ENCODE measurements at regions not wholly inside any gene's neighbourhood (a gene's known extent, or its start where the extent isn't known, plus 50 kb on each side); places are given as distances from the start of the nearest gene placed in this dataset.

GRCh38 chr2:52115750-52116149 lies 1083.8 kb upstream of the NRXN1 start:
- no peak overlapping the region for H3K27ac Mint-ChIP-seq
- peaks cover 4% of the 10 kb centered on the region for H3K9me3 Mint-ChIP-seq (ENCODE audit: low read depth)
- no peaks in the 10 kb centered on the region for H3K36me3 Mint-ChIP-seq (ENCODE audit: insufficient read depth)
- TF ChIP-seq, protein P1, sequence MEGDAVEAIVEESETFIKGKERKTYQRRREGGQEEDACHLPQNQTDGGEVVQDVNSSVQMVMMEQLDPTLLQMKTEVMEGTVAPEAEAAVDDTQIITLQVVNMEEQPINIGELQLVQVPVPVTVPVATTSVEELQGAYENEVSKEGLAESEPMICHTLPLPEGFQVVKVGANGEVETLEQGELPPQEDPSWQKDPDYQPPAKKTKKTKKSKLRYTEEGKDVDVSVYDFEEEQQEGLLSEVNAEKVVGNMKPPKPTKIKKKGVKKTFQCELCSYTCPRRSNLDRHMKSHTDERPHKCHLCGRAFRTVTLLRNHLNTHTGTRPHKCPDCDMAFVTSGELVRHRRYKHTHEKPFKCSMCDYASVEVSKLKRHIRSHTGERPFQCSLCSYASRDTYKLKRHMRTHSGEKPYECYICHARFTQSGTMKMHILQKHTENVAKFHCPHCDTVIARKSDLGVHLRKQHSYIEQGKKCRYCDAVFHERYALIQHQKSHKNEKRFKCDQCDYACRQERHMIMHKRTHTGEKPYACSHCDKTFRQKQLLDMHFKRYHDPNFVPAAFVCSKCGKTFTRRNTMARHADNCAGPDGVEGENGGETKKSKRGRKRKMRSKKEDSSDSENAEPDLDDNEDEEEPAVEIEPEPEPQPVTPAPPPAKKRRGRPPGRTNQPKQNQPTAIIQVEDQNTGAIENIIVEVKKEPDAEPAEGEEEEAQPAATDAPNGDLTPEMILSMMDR (IDR thresholded peaks at IDR 0.05; ENCODE audit: unreplicated experiment) = no peak
- H3K27me3 Mint-ChIP-seq = no peaks in the 10 kb centered on the region
- no peaks in the 10 kb centered on the region for H3K4me1 Mint-ChIP-seq (ENCODE audit: low read depth)
- no peak for DNase-seq (ENCODE audit: low spot score, unreplicated experiment)
- H3K4me3 Mint-ChIP-seq (ENCODE audit: low read depth) = no peak overlapping the region

DNA sequence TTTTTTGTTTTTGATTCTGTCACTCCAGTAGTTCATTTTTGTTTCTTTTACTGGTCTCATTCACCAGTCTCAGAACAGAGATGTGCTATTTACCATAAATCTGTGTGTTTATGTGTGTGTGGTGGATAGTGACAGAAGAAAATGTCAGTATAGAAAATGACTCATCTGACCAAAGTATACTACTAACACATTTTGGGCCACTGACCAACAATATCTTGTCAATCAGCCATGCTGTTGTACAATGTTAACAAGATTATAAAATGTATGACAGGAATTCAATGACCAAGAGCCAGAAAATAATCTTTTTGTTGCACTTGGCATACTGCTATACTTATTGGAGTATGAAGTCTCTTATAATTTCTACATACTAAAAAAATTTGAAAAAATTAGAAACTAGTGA lies 1081.4 kb upstream of the NRXN1 start:
- H3K4me1 Mint-ChIP-seq (ENCODE audit: low read depth) = no peaks in the 10 kb centered on the region
- H3K27ac Mint-ChIP-seq = peak overlapping the region; percentile 20
- TF ChIP-seq, protein P1 (IDR thresholded peaks at IDR 0.05; ENCODE audit: unreplicated experiment) = no peak
- H3K36me3 Mint-ChIP-seq (ENCODE audit: insufficient read depth) = no peaks in the 10 kb centered on the region
- no peaks in the 10 kb centered on the region for H3K27me3 Mint-ChIP-seq
- H3K4me3 Mint-ChIP-seq (ENCODE audit: low read depth) = no peak overlapping the region
- H3K9me3 Mint-ChIP-seq (ENCODE audit: low read depth) = peaks cover 4% of the 10 kb centered on the region
- DNase-seq (ENCODE audit: low spot score, unreplicated experiment) = no peak

DNA sequence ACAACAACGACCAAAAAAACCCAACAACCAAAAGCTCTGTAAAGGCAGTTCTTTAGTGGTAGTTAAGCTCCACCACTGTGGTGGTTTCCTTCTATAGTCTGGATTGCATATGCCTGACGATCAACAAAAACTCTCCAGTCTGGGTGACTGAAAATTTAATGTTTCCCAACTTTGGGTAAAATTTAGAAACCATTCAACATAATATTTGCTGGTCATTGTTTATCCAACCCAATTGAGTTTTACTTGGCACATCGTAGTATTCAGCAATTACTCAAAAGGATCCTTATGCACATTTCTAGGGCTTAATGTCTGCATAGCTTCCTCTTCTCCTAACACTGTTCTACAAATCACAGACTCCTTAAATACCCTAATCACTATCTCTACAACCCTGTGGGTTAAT lies 1080.2 kb upstream of the NRXN1 start:
- no peaks in the 10 kb centered on the region for H3K4me1 Mint-ChIP-seq (ENCODE audit: low read depth)
- no peak overlapping the region for H3K4me3 Mint-ChIP-seq (ENCODE audit: low read depth)
- H3K27me3 Mint-ChIP-seq = no peaks in the 10 kb centered on the region
- no peaks in the 10 kb centered on the region for H3K36me3 Mint-ChIP-seq (ENCODE audit: insufficient read depth)
- no peak for DNase-seq (ENCODE audit: low spot score, unreplicated experiment)
- no peak overlapping the region for H3K27ac Mint-ChIP-seq
- TF ChIP-seq, protein P1 (IDR thresholded peaks at IDR 0.05; ENCODE audit: unreplicated experiment) = no peak
- peaks cover 4% of the 10 kb centered on the region for H3K9me3 Mint-ChIP-seq (ENCODE audit: low read depth)

DNA sequence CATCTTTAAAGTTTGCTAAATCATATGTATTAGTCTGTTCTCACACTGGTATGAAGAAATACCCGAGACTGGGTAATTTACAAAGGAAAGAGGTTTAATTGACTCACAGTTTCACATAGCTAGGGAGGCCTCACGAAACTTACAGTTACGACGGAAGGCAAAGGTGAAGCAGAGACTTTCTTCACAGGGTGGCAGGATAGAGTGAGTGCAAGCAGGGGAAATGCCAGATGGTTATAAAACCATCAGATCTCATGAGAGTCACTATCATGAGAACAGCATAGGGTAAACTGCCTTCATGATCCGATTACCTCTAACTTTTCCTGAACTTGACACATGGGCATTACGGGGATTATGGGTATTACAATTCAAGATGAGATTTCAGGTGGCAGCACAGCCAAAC lies 1075.2 kb upstream of the NRXN1 start:
- Mint-ChIP-seq H3K9me3 (ENCODE audit: low read depth) (peaks cover 4% of the 10 kb centered on the region), H3K36me3 (ENCODE audit: insufficient read depth) (no peaks in the 10 kb centered on the region)

DNA sequence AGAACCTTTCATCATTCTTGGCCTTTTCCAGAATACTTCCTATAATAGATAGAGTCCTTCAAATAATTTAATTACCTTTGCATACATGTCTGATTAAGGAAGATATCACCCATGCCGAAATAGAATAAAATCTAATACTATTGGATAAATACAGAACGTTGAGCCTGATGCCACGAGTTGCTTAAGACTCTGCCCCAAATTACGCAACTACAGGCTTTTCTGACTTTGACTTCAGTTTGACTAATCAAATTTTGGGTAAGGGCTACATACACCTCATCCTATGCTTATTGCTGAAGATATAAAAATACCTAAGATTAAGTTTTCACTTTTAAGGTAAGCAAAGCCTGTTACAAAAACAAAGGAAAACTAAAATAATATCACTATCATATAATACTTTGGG lies 1065.1 kb upstream of the NRXN1 start:
- H3K36me3 Mint-ChIP-seq (ENCODE audit: insufficient read depth) = no peaks in the 10 kb centered on the region
- no peak overlapping the region for H3K4me3 Mint-ChIP-seq (ENCODE audit: low read depth)
- no peaks in the 10 kb centered on the region for H3K9me3 Mint-ChIP-seq (ENCODE audit: low read depth)
- H3K27ac Mint-ChIP-seq = no peak overlapping the region
- H3K4me1 Mint-ChIP-seq (ENCODE audit: low read depth) = no peaks in the 10 kb centered on the region
- no peak for DNase-seq (ENCODE audit: low spot score, unreplicated experiment)
- TF ChIP-seq, protein P1 (IDR thresholded peaks at IDR 0.05; ENCODE audit: unreplicated experiment) = no peak
- no peaks in the 10 kb centered on the region for H3K27me3 Mint-ChIP-seq

More for the DNA sequence above, 1075.2 kb upstream of the NRXN1 start:
- Mint-ChIP-seq H3K27me3 (no peaks in the 10 kb centered on the region), H3K4me3 (ENCODE audit: low read depth) (no peak overlapping the region), H3K4me1 (ENCODE audit: low read depth) (no peaks in the 10 kb centered on the region), H3K27ac (no peak overlapping the region)
- DNase-seq (ENCODE audit: low spot score, unreplicated experiment) = no peak
- TF ChIP-seq, protein P1 (IDR thresholded peaks at IDR 0.05; ENCODE audit: unreplicated experiment) = no peak

Measured in progenitor cell of endocrine pancreas (in vitro differentiated cells).